ENCODE measurements at regions not wholly inside any gene's neighbourhood (a gene's known extent, or its start where the extent isn't known, plus 50 kb on each side); places are given as distances from the start of the nearest gene placed in this dataset.
"Not testable (repeated sequence)": the region's sequence is repeated elsewhere in the genome, so short reads cannot be mapped to it uniquely, and the experiment has no call there.

- DNase-seq: not testable (repeated sequence)
These were observed 96.8 kb downstream of the TMEM121 start for GRCh38 chr14:105623178-105623577.

GRCh38 chr14:105624346-105624745 is 98.0 kb downstream of the TMEM121 start:
- not testable (repeated sequence) for DNase-seq

- DNase-seq: not testable (repeated sequence)
These were observed 98.5 kb downstream of the TMEM121 start for GRCh38 chr14:105624749-105625434.

GRCh38 chr14:105625448-105625847 is 99.1 kb downstream of the TMEM121 start:
- not testable (repeated sequence) for DNase-seq

GRCh38 chr14:105626111-105626510 is 99.7 kb downstream of the TMEM121 start:
- DNase-seq: not testable (repeated sequence)

- DNase-seq: not testable (repeated sequence)
These were observed 100.3 kb downstream of the TMEM121 start for GRCh38 chr14:105626651-105627050.

GRCh38 chr14:105627287-105627686 is 100.9 kb downstream of the TMEM121 start:
- DNase-seq: not testable (repeated sequence)

GRCh38 chr14:105627701-105628100 is 101.3 kb downstream of the TMEM121 start:
- DNase-seq: no peak

GRCh38 chr14:105628126-105628525 is 101.7 kb downstream of the TMEM121 start:
- DNase-seq: not testable (repeated sequence)

GRCh38 chr14:105628531-105629067 is 102.2 kb downstream of the TMEM121 start:
- DNase-seq: not testable (repeated sequence)

- not testable (repeated sequence) for DNase-seq
These were observed 102.9 kb downstream of the TMEM121 start for GRCh38 chr14:105629091-105629885.

GRCh38 chr14:105629886-105630215 is 103.5 kb downstream of the TMEM121 start:
- no peak for DNase-seq

GRCh38 chr14:105630293-105630934 is 104.0 kb downstream of the TMEM121 start:
- not testable (repeated sequence) for DNase-seq

GRCh38 chr14:105630935-105631779 is 104.8 kb downstream of the TMEM121 start:
- not testable (repeated sequence) for DNase-seq

- DNase-seq: no peak
These were observed 105.6 kb downstream of the TMEM121 start for GRCh38 chr14:105632010-105632409.

GRCh38 chr14:105633596-105633995 is 107.2 kb downstream of the TMEM121 start:
- not testable (repeated sequence) for DNase-seq

GRCh38 chr14:105635560-105635959 is 109.2 kb downstream of the TMEM121 start:
- DNase-seq: no peak

- DNase-seq: not testable (repeated sequence)
These were observed 109.6 kb downstream of the TMEM121 start for GRCh38 chr14:105636021-105636420.

- DNase-seq: no peak
These were observed 110.6 kb downstream of the TMEM121 start for GRCh38 chr14:105636935-105637334.

- not testable (repeated sequence) for DNase-seq
These were observed 111.0 kb downstream of the TMEM121 start for GRCh38 chr14:105637345-105637744.

- DNase-seq: not testable (repeated sequence)
These were observed 113.9 kb downstream of the TMEM121 start for GRCh38 chr14:105639969-105640931.

Measured in GOT3 (cell line).